ENCODE measurements at regions not wholly inside any gene's neighbourhood (a gene's known extent, or its start where the extent isn't known, plus 50 kb on each side); places are given as distances from the start of the nearest gene placed in this dataset.
"Not testable (repeated sequence)": the region's sequence is repeated elsewhere in the genome, so short reads cannot be mapped to it uniquely, and the experiment has no call there.

- no peak for DNase-seq
Observed at GRCh38 chr2:13433954-13434353, 717.2 kb downstream of the TRIB2 start.

GRCh38 chr2:13443554-13444261 is 727.0 kb downstream of the TRIB2 start:
- DNase-seq: not testable (repeated sequence)

GRCh38 chr2:13462464-13462863 is 745.7 kb downstream of the TRIB2 start:
- no peak for DNase-seq

- no peak for DNase-seq
Observed at GRCh38 chr2:13466076-13466475, 749.3 kb downstream of the TRIB2 start.

- DNase-seq: no peak
Observed at GRCh38 chr2:13474538-13474937, 757.8 kb downstream of the TRIB2 start.

GRCh38 chr2:13480057-13480456 is 763.3 kb downstream of the TRIB2 start:
- no peak for DNase-seq

- DNase-seq: no peak
Observed at GRCh38 chr2:13481201-13481600, 764.5 kb downstream of the TRIB2 start.

GRCh38 chr2:13485256-13485655 is 768.5 kb downstream of the TRIB2 start:
- no peak for DNase-seq

GRCh38 chr2:13488965-13489364 is 772.2 kb downstream of the TRIB2 start:
- no peak for DNase-seq

- DNase-seq: no peak
Observed at GRCh38 chr2:13492262-13492661, 775.5 kb downstream of the TRIB2 start.

GRCh38 chr2:13495051-13495450 is 778.3 kb downstream of the TRIB2 start:
- no peak for DNase-seq

- no peak for DNase-seq
Observed at GRCh38 chr2:13504808-13505207, 788.1 kb downstream of the TRIB2 start.

- DNase-seq: no peak
Observed at GRCh38 chr2:13508671-13509070, 791.9 kb downstream of the TRIB2 start.

- no peak for DNase-seq
Observed at GRCh38 chr2:13515254-13515653, 798.5 kb downstream of the TRIB2 start.

- DNase-seq: no peak
Observed at GRCh38 chr2:13522096-13522495, 805.4 kb downstream of the TRIB2 start.

GRCh38 chr2:13522917-13523821 is 806.4 kb downstream of the TRIB2 start:
- DNase-seq: no peak

- no peak for DNase-seq
Observed at GRCh38 chr2:13524492-13524891, 807.8 kb downstream of the TRIB2 start.

GRCh38 chr2:13531735-13532410 is 815.1 kb downstream of the TRIB2 start:
- not testable (repeated sequence) for DNase-seq

- not testable (repeated sequence) for DNase-seq
Observed at GRCh38 chr2:13532781-13533523, 816.2 kb downstream of the TRIB2 start.

GRCh38 chr2:13533524-13533922 is 816.8 kb downstream of the TRIB2 start:
- DNase-seq: no peak

GRCh38 chr2:13536941-13537340 is 820.2 kb downstream of the TRIB2 start:
- DNase-seq: no peak

- DNase-seq: no peak
Observed at GRCh38 chr2:13537771-13538349, 821.1 kb downstream of the TRIB2 start.

Data from inflammatory macrophage treated with lipopolysaccharide for 1 hour (primary cell).